ENCODE measurements at regions not wholly inside any gene's neighbourhood (a gene's known extent, or its start where the extent isn't known, plus 50 kb on each side); places are given as distances from the start of the nearest gene placed in this dataset.
A peak's percentile ranks its signal among the peaks of the same experiment; 100 is the strongest.

- no peak for DNase-seq
- peak overlapping the region; percentile 3 for H3K27ac Mint-ChIP-seq
- no peak for TF ChIP-seq CTCF (IDR thresholded peaks at IDR 0.05)
- no peak overlapping the region for H3K4me3 Mint-ChIP-seq
- no peaks in the 10 kb centered on the region for H3K27me3 Mint-ChIP-seq (ENCODE audit: low read depth, poor library complexity)
- H3K36me3 Mint-ChIP-seq (ENCODE audit: low read depth): no peaks in the 10 kb centered on the region
- H3K9me3 Mint-ChIP-seq: peaks cover 15% of the 10 kb centered on the region
- peaks cover 10% of the 10 kb centered on the region for H3K4me1 Mint-ChIP-seq
Measured at GRCh38 chr3:181066143-181067087, 76.9 kb upstream of the DNAJC19 start.

- no peaks in the 10 kb centered on the region for H3K9me3 Mint-ChIP-seq
- DNase-seq: no peak
- H3K4me3 Mint-ChIP-seq: no peak overlapping the region
- H3K36me3 Mint-ChIP-seq (ENCODE audit: low read depth): no peaks in the 10 kb centered on the region
- TF ChIP-seq CTCF (IDR thresholded peaks at IDR 0.05): no peak
- no peak overlapping the region for H3K27ac Mint-ChIP-seq
- no peaks in the 10 kb centered on the region for H3K27me3 Mint-ChIP-seq (ENCODE audit: low read depth, poor library complexity)
- no peaks in the 10 kb centered on the region for H3K4me1 Mint-ChIP-seq
Measured at GRCh38 chr3:181056136-181056732, 66.7 kb upstream of the DNAJC19 start.

- no peak for TF ChIP-seq CTCF (IDR thresholded peaks at IDR 0.05)
- DNase-seq: no peak
- Mint-ChIP-seq H3K27ac (no peak overlapping the region), H3K36me3 (ENCODE audit: low read depth) (no peaks in the 10 kb centered on the region), H3K4me3 (no peak overlapping the region), H3K27me3 (ENCODE audit: low read depth, poor library complexity) (peaks cover 5% of the 10 kb centered on the region), H3K9me3 (no peaks in the 10 kb centered on the region), H3K4me1 (no peaks in the 10 kb centered on the region)
Measured at GRCh38 chr3:181054538-181054937, 65.0 kb upstream of the DNAJC19 start.

- H3K36me3 Mint-ChIP-seq (ENCODE audit: low read depth): no peaks in the 10 kb centered on the region
- TF ChIP-seq CTCF (IDR thresholded peaks at IDR 0.05): no peak
- H3K27me3 Mint-ChIP-seq (ENCODE audit: low read depth, poor library complexity): peaks cover 5% of the 10 kb centered on the region
- no peak overlapping the region for H3K27ac Mint-ChIP-seq
- H3K4me3 Mint-ChIP-seq: no peak overlapping the region
- peaks cover 7% of the 10 kb centered on the region for H3K9me3 Mint-ChIP-seq
- no peaks in the 10 kb centered on the region for H3K4me1 Mint-ChIP-seq
- DNase-seq: no peak
Measured at GRCh38 chr3:181052256-181052655, 62.7 kb upstream of the DNAJC19 start.

GRCh38 chr3:181050738-181051137 lies 61.2 kb upstream of the DNAJC19 start:
- Mint-ChIP-seq H3K36me3 (ENCODE audit: low read depth) (no peaks in the 10 kb centered on the region), H3K27ac (no peak overlapping the region)
- no peak for DNase-seq

More at GRCh38 chr3:181050738-181051137, 61.2 kb upstream of the DNAJC19 start:
- H3K27me3 Mint-ChIP-seq (ENCODE audit: low read depth, poor library complexity): peaks cover 10% of the 10 kb centered on the region
- H3K4me1 Mint-ChIP-seq: no peaks in the 10 kb centered on the region
- no peak for TF ChIP-seq CTCF (IDR thresholded peaks at IDR 0.05)
- H3K4me3 Mint-ChIP-seq: no peak overlapping the region
- peaks cover 22% of the 10 kb centered on the region for H3K9me3 Mint-ChIP-seq
